CD4-positive, alpha-beta T cell treated with Interleukin-4 for 1 hour (primary cell): ENCODE measurements at regions not wholly inside any gene's neighbourhood (a gene's known extent, or its start where the extent isn't known, plus 50 kb on each side); places are given as distances from the start of the nearest gene placed in this dataset.

ENCODE experiments used
- DNase-seq, 2 donors: peaks; one replicate each; pipeline ENCODE4 v3.0.0-alpha.2; 2020 to 2022

DNA sequence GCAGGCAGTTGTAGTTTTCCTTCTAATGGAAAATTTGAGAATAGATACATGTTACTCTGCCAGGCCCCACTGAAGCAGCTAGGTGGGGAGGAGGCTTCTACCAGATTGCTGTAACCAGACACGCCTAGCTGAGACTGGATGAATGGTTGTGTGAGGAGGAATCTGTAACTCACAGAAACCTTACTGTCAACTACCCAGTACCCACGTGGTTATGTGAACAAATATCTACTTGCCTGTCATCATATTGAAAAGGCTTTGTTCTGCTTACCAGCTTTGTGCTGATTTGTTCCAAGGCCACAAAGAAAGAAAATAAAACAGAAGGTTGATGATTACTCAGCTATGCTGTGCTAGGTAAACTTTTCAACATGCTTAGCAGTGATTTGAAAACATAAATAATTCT, 167.2 kb downstream of the CAPZA3 start:
- no peak for DNase-seq

DNA sequence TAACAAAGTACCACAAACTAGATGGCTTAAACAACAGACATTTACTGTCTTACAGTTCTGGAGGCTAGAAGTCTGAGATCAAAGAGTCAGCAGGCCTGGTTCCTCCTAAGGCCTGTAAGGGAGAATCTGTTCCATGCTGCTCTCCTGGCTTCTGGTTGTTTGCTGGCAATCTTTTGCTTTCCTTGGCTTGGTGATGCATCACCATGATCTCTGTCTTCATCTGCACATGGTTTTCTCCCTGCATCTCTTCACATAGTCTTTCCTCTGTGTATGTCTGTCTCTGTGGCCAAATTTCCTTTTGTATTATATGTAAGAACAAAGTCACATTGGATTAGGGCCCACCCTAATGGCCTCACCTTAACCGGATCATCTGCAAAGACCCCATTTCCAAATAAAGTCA, 168.5 kb downstream of the CAPZA3 start:
- no peak for DNase-seq

DNA sequence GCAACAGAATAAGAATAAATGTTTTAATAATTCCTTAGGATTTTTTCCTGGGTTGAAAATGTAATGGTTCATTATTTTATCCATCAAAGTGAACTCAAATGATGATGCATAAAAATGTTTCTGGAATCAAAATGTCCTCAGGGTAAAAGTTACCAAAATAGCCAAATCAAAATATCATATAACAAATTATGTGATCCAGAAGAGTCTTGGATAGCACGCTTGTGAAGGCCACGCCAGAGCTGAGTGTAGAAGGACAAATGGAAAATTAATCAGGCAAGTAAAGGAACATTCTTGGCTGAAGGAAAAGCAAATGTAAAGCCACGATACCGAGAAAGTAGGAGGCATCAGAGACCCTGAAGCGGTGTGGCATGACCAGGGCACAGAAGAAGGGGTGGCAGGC, 169.2 kb downstream of the CAPZA3 start:
- DNase-seq, result no peak

DNA sequence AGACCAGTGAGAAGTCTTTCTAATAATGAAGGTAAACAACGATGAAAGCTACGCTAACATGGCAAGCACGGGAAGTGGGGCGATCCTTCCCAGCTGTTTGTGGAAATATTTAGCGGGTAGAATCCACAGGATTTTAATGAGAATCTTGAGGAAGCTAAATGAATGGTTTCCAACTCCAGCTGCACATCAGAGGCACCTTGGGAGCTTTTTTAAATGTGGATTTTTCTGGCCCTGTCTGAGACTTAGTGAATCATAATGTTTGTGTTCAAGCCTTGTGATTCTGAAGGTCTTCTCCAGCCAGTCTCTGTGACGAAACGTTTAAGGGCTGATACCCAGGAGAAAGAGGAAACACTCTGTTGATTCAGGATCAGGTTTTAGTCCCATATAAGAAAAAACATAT, 169.8 kb downstream of the CAPZA3 start:
- no peak for DNase-seq

- no peak for DNase-seq
These were observed 170.3 kb downstream of the CAPZA3 start for GRCh38 chr12:18908191-18908590.

GRCh38 chr12:18919871-18920511, 182.1 kb downstream of the CAPZA3 start:
- DNase-seq, result no peak

DNA sequence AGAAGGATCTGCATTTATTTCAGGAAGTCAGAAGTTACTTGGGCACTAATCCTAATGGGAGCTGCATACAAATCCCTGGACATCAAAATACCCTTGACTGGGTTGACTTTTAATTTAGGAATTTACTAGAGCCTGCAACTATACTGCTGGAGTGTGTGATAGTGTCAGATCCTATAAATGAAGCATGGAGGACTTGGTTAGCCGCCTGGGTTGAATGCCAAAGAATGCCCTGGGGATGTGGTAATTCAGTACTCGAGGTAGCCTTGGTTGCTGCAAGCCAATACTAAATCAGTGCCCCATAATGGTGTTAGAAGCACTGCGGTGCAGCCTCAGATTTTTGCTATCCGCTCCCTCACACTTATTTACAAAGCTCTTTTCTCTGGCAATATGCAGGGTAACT, 184.9 kb downstream of the CAPZA3 start:
- DNase-seq, result no peak

GRCh38 chr12:18923721-18924120, 185.8 kb downstream of the CAPZA3 start:
- no peak for DNase-seq

GRCh38 chr12:18926188-18926587, 188.3 kb downstream of the CAPZA3 start:
- no peak for DNase-seq

DNA sequence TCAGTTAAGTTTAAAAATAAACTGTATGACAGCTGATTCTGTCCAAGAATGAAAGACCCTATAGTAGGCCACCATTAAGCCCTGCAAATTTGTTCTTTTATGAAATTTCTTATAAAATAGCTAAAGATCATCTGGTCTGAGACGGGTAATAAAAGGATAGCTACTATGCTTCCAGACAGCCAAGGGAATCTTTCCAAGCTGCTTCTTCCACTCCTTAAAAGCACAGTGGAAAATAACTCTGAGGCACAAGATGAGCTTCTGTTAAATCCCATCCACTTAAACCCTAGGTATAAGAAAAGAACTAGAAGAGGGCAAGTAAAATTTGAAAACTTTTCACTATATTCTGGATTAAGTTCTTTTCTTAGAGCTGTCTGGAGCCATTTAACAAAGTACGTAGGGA, 194.3 kb downstream of the CAPZA3 start:
- no peak for DNase-seq

DNA sequence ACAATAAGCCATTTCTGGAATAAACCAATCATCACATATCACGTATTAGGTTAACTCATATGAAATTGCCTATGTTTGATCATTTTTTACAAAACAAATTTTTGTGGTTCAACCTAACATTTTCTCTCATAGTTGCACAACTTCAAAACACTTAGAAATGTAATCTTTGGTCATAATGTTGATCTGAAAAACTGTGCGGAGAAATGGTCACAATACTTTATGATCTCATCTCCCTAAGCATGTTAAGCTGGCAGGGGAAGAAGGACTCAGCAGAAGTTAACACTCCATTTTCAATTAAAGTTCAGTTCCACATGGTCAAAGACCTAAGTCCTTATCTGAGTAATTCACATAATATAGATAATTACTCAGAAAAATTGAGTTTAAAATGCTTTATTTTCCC, 194.8 kb downstream of the CAPZA3 start:
- no peak for DNase-seq

GRCh38 chr12:18935371-18935965, 194.1 kb upstream of the PLEKHA5 start:
- no peak for DNase-seq

DNA sequence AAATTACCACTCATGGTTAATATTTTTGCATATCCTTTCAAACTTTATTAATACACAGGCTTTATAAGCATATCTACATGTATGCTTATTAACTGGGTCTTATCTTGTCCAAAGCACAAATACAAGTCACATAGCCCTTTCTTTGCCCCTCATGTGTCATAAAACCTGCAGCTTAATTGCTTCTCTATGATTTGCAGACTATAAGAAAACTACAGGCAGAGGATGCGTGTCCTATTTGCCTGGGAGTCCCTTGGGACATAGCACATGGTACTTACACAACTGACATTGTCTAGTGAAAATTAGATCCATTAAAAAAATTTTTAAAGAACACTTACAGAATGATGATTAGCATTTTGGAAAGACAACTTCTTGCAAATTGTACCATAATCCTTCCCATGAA, 190.5 kb upstream of the PLEKHA5 start:
- DNase-seq, result no peak

DNA sequence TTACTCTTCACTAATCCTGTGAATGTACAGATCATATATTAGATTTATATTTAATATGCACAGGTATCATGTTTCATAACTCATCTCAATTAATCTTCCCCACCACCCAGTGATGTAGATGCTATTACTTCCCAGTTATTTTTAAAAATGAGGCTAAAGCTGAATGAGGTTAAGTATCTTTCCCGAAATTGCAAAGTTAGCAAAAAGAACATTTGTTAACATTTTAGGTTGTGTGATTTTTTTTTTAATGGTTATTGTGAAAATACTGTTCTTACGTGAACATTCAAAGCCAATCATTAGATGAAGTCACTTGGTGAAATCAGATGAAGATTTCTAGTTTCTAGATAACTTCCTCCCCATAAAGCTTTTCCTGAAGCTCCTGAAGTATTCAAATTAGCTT, 186.9 kb upstream of the PLEKHA5 start:
- no peak for DNase-seq

- no peak for DNase-seq
These were observed 186.3 kb upstream of the PLEKHA5 start for GRCh38 chr12:18943200-18943599.

DNA sequence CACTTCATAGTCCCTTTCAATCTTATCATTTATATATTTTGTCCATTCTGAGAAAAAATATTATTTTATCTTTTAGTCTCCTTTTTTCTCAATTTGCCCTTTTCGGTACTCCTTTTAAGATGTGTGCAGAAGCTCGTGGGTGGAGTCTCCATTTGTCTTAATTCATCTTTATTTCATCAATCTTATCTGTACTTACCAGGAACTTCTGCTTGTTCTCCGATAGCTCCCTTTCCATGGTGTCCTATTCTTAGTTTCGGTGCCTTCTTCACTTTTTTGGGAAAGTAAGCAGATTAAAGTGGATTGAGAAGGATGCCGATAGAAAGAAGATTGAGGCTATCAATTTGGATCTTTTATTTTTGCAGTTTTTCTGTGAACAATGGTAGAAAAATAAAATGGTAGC, 183.4 kb upstream of the PLEKHA5 start:
- DNase-seq, result no peak

DNA sequence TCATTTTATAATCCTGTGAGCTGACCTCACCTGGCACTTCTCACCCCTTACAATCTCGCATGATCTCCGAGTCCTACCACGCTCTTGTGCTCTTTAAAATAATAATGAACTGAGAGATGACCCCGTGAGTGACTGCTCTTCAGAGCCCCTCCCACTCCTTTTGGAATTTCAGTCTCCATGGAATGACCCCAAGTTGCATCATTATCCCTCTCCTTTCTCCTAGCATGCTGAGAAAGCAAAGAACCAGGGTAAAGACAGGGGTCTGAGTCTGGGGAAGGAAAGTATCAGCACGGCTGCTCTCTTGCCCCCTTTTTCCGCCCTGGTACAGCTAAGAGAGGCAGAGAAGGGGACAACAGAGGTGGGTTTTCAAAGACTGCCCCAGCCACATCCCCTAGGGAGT, 178.3 kb upstream of the PLEKHA5 start:
- no peak for DNase-seq

GRCh38 chr12:18953505-18953904, 176.0 kb upstream of the PLEKHA5 start:
- DNase-seq, result no peak

DNA sequence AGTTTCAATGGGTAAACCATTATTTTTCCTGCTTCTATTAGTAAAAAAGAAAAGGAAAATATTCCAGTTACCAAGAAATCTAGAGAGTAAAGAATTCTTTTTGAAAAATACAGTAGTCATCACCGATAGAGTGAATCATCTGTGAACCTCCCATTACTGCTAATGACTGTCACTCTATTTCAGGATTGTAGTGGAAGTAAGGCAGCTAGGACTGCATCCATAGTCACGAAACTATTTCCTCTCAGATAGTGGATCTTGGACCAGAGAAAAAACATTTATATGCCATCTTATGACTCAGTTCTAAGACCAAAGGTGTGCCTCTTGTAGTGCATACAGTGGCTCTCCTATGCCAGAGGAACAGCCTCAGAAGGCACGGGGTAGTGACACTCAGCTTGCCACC, 173.9 kb upstream of the PLEKHA5 start:
- DNase-seq, result no peak

GRCh38 chr12:18965203-18965602, 164.3 kb upstream of the PLEKHA5 start:
- DNase-seq, result no peak

DNA sequence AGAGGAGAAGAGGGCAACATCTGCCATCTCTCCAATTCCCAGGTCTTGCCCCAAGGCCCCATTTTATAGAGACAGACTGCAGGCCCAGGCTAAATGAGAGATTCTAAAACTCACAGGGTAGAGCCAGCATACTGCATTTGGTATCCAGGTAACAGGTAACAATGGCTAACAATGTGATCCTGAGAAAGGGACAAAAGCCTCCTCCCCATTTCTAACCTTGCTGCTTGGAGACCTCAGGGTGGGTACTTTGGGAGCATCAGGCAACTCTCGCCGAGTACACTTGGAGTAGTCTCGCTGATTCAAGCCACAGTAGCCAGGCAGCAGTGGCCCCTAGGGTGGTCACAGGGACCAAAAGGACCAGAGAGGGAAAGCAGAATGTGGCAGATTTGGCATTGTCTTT, 162.6 kb upstream of the PLEKHA5 start:
- no peak for DNase-seq

GRCh38 chr12:18967814-18968213, 161.7 kb upstream of the PLEKHA5 start:
- DNase-seq, result no peak

DNA sequence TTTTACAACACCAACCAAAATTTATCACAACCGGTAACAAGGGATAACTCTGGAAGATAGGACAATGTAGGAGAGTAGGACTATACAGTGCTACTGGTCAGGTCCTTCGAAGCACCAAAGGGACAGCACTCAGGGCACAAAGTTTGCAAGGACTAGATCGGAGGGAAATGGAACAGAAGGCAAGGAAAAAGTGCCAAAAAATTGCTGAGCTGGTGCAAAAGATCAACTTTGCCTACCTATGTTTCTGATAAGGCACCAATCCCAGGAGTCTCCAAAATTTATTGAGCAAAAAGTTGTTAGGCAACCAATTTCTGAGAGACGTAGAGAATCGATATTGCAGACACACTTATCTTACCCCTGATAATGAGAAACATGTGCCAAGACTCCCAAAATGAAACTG, 160.0 kb upstream of the PLEKHA5 start:
- DNase-seq, result no peak

GRCh38 chr12:18970603-18971002, 158.9 kb upstream of the PLEKHA5 start:
- no peak for DNase-seq

- DNase-seq, result no peak
These were observed 157.6 kb upstream of the PLEKHA5 start for GRCh38 chr12:18971932-18972331.
